ENCODE measurements at regions not wholly inside any gene's neighbourhood (a gene's known extent, or its start where the extent isn't known, plus 50 kb on each side); places are given as distances from the start of the nearest gene placed in this dataset.
"Not testable (repeated sequence)": the region's sequence is repeated elsewhere in the genome, so short reads cannot be mapped to it uniquely, and the experiment has no call there.

DNA sequence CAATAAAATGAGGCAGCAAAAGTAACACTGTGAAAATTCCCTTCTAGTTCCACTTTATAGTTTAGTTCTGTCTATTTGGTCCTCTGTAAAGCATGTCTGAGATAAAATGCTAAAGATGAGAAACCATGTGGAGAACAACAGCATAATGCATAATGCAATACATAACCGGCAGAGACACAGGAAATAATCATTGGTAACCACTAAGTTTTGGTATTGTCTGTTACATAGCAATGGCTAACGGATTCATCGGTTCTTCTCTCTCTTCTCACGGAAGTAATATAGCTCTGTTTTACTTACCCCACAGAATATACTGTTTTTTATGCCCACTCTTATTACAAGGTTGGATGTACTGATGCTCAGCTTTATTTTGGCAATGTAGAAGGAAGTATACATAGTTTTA is 158.9 kb downstream of the FAM174A start:
- DNase-seq (ENCODE audit: low read depth), result no peak

- no peak for DNase-seq (ENCODE audit: low read depth)
Observed at GRCh38 chr5:100697970-100698369, 162.8 kb downstream of the FAM174A start.

DNA sequence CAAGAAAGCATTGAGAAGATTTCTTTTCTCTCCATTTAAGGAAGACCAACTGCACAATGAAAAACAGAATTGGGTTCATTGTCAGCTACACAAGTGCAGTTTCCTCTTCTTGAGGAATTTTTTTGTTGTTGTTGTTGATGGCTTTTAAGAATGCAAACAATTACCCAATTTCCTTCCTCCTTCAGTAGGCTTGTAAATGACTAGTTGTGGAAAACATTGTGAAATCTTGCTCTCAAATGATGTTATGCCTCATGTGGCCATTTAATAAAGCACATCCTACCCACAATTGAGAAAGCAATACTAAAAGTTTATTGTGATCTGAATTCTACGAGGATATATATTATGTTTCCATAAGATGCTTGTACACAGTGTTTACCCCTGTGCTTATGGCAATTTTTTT is 171.6 kb downstream of the FAM174A start:
- no peak for DNase-seq (ENCODE audit: low read depth)

- no peak for DNase-seq (ENCODE audit: low read depth)
Observed at GRCh38 chr5:100708645-100709171, 173.5 kb downstream of the FAM174A start.

GRCh38 chr5:100709771-100710170 is 174.6 kb downstream of the FAM174A start:
- no peak for DNase-seq (ENCODE audit: low read depth)

GRCh38 chr5:100714780-100715179 is 179.6 kb downstream of the FAM174A start:
- DNase-seq (ENCODE audit: low read depth), result not testable (repeated sequence)

GRCh38 chr5:100722657-100723056 is 180.4 kb downstream of the ST8SIA4 start:
- DNase-seq (ENCODE audit: low read depth), result no peak

DNA sequence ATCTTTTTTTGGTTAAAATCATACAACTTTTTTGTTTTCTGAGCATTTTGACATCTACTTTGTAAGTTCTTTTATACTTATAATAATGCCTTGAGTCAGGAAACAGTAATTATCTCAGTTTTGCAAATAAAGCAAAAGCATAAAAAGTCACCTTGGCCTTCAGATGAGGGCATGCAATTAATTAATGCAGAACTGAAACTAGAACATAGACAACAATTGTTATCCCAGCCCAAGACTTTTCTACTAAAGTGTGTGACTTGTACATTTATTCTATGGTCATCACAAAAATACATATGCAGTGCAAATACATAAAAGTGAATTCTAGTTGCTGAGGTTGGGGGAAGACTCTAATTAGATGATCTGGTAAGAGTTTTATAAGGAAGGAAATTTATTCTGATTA is 179.9 kb downstream of the ST8SIA4 start:
- no peak for DNase-seq (ENCODE audit: low read depth)

GRCh38 chr5:100726116-100726515 is 177.0 kb downstream of the ST8SIA4 start:
- no peak for DNase-seq (ENCODE audit: low read depth)

GRCh38 chr5:100731768-100732167 is 171.3 kb downstream of the ST8SIA4 start:
- DNase-seq (ENCODE audit: low read depth), result no peak

DNA sequence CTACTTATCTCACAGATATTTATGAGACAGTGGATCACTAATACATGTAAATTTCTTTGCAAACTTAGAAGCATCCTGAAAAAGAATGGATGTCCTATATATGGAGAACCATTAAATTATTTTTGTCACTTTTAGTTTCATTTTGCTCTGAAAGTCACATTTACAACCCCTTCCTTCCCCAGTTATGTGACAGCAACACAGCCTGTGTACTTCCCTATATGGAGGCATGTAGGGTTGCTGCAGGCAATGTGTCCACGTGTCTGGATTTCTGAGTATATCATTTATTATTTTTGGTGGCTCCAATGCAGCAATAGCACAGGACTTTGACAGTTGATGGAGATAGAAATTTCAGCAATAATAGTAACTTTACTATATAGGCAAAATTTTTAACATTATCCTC is 156.4 kb downstream of the ST8SIA4 start:
- no peak for DNase-seq (ENCODE audit: low read depth)

- DNase-seq (ENCODE audit: low read depth), result no peak
Observed at GRCh38 chr5:100749771-100750284, 153.3 kb downstream of the ST8SIA4 start.

DNA sequence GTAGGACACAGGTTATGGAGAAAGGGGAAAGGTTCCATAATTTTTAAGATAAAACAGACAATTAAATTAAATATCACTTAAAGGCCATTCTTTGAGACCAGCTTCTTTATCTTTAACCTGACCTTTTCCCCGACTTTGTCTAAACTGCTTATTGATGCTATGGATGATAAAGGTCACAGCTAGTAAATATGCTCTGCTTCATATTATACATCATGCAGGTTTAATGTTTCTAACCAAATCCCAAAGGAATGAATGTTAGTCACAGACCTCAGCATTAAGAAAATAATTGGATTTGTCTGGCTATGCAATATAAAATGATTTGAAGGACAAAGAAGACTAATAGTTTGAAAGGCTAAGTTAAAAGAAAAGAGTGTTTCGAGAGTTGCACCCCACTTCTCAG is 147.6 kb downstream of the ST8SIA4 start:
- DNase-seq (ENCODE audit: low read depth), result no peak

Measured in CMK (cell line).